Erythroblast (primary cell): ENCODE measurements at regions not wholly inside any gene's neighbourhood (a gene's known extent, or its start where the extent isn't known, plus 50 kb on each side); places are given as distances from the start of the nearest gene placed in this dataset.

Experiments
- GATA1 ChIP-seq: IDR thresholded peaks from 2 replicates; pipeline ENCODE4 v1.6.1; 2011; ENCODE audit warnings: low read depth, mild to moderate bottlenecking, control low read depth, low read length, moderate library complexity
- POLR2A ChIP-seq: IDR thresholded peaks from 2 replicates; pipeline ENCODE4 v1.6.1; 2011; ENCODE audit warnings: mild to moderate bottlenecking, low read length

- TF ChIP-seq POLR2A (no peak), GATA1 (no peak)
Measured at GRCh38 chr13:109883181-109884180, 97.1 kb upstream of the IRS2 start.
